ENCODE measurements at regions not wholly inside any gene's neighbourhood (a gene's known extent, or its start where the extent isn't known, plus 50 kb on each side); places are given as distances from the start of the nearest gene placed in this dataset.

DNA sequence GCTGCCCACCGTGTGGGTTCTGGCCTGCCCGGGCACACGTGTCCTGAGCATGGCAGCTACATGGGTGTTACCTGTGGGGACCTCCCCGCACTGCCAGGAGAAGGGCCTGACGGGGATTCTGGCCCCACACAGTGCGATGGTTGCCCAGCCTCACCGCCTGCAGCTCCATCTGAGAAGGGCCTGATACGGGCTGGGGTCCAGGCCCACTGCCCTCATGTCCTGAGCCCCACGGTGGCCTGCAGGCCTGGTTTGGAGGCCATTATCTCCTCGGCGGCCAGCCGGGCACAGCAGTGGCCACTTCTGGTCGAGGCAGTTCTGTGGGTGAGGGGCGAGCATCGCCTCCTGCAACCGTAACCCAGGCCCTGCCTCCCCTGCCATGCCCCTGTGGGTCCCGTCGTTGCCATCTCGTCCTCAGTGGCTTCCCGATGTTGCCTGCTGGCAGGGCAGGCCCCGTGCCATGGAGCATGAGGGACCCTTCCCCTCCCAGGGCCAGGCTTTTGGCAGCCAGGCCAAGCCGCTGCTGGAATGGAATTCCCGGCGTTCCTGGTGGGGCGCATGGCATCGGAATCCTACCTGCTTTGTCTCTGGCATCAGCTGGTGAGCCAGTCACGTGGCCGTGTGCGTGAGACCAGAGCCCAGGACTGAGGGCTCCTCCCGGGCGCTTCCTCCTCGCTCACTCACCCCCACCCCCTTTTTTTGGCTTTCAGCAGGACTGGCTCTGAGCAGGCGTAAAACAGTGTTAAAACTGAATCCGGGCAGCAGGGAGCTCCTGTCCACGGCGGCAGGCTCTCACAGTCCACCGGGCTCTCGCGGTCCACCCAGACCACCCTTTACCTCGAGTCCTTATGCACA lies 71.9 kb upstream of the PPARA start:
- DNase-seq (ENCODE audit: low spot score), result no peak

DNA sequence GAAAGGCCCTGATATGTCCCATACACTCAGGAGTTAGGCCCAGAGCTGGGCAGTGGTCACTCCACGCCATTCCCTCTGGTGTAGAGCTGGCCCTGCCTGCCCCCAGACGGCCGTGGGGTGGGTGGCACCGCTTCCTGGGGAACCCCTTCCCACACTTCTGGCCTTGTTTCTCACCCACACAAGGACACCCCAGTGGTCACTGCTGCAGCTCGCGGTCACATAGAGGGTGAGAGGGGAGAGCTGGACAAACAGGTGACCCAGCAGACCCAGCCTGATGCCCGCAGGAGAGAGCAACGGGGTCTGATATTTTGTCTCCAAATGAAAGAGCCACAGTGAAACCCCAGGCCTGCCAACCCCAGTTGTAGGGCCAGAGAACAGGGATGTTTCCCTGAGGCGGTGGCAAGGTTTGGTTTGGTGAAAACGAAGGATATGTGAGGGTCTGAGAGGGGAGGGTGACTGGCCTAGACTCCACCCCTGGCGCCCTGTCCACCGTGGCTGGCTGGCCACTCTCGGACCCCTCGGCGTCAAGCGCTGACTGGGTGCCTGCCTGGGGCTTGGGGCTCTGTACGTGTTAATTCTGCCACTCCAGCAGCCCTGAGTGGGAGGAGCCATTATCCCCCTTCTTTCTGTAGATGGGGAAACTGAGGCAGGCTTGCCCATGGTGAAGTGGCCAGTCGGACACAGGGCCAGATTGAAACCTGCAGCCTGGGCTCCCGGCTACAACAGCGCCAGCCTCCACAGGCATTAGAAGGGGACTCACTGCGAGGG lies 71.0 kb upstream of the PPARA start:
- no peak for DNase-seq (ENCODE audit: low spot score)

- no peak for DNase-seq (ENCODE audit: low spot score)
Measured at GRCh38 chr22:46079861-46080821, 70.2 kb upstream of the PPARA start.

DNA sequence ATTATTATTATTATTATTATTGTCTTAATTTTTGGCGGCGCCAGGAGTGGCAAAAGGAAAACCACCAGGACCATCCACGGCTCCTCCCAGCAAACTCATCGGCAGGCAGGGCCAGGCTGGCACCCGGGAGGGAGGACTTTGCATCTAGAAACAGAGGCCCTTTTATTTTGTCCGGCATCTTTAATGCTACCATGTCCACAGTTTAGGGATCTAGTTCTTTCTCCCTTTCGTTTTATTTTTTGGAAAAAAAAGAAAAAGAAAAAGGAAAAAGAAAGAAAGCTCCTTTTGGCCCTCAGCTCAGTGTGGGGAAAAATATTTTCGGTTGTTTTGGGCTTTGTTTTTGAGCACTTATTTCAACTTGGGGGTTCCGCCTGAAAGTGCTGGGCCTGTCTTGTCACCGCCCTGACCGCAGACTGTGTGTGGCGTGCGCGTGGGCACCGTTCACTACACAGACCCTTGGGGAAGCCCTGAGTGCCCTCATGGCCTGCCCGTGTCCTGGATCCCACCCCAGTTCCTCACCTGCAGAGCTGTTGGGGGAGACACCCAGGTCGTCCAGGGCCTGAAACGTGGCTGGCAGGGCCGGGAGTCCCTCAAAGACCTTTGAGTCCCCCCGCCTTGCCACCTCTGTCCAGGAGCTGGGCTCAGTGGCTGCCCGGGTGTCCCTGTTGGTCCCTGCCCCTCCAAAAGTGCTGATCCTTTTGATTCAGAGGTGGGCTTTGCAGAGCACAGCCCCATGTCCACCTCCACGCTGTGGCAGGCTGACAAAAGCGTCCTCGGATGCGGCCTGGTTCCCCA lies 69.1 kb upstream of the PPARA start:
- no peak for DNase-seq (ENCODE audit: low spot score)

- DNase-seq (ENCODE audit: low spot score), result no peak
Measured at GRCh38 chr22:46081831-46082210, 68.5 kb upstream of the PPARA start.

DNA sequence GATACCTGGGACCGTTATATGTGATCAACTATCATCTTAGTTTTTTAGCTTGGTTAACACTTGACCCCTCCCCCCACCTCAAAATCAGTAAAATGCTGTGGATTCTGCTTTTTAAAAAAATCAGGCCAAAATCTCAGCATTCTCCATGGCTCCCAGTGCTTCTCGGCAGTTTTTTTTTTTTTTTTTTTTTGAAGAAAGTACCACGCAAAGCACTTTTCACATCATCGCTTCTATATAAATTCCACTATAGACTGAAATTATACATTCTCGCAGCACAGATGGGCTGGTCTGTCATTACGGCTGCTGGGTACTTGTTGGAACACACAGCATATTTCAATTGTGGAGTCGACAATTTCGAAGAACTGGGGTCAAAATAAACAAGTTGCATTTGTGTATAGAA lies 67.7 kb upstream of the PPARA start:
- no peak for DNase-seq (ENCODE audit: low spot score)

DNA sequence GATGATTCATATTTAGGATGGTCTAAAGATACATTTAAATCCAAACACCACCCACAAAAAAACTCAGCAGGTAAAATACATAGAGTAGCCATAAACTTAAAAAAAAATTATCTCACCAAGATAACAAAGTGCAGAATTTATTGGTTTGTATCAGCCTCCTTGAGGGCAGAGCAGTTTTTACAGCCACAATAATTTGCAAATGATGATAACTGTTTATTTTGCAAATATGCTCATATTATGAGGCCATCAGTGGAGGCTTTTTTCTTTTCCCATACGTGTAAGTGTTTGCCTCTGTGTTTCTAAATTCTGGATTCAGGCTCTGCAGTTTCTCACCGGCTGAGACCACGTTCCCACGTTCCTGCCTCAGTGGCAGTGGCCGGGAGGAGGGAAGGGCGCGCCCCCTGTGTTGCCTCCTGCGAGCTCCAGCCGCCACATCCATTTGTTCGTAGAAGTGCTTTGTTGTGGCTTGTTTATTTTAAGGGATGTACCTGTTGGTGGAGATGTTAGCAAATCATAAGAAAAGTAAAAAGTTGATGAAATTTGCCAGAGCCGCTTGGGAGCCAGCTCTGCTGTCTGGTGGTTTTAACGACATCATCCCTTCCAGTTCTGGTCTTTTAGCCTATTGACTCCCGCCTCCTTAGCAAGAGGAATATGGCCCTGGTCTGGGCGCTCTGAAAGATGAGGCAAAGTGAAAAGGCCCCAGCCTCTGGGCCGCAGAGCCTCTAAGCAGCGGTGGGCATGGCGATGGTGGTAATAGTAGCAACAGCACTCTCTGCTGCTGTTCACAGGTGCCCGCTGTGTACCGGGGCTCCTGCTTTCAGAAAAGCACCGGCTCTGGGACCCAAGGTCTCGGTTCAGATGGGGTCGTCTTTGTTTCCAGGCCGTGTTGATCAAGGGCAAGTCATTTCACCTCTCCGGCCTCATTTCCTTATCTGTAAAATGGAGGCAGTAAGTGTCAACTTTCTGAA lies 66.7 kb upstream of the PPARA start:
- no peak for DNase-seq (ENCODE audit: low spot score)

GRCh38 chr22:46084376-46084775 lies 66.0 kb upstream of the PPARA start:
- DNase-seq (ENCODE audit: low spot score), result no peak

GRCh38 chr22:46084943-46085827 lies 65.1 kb upstream of the PPARA start:
- no peak for DNase-seq (ENCODE audit: low spot score)

GRCh38 chr22:46085828-46086576 lies 64.3 kb upstream of the PPARA start:
- no peak for DNase-seq (ENCODE audit: low spot score)

DNA sequence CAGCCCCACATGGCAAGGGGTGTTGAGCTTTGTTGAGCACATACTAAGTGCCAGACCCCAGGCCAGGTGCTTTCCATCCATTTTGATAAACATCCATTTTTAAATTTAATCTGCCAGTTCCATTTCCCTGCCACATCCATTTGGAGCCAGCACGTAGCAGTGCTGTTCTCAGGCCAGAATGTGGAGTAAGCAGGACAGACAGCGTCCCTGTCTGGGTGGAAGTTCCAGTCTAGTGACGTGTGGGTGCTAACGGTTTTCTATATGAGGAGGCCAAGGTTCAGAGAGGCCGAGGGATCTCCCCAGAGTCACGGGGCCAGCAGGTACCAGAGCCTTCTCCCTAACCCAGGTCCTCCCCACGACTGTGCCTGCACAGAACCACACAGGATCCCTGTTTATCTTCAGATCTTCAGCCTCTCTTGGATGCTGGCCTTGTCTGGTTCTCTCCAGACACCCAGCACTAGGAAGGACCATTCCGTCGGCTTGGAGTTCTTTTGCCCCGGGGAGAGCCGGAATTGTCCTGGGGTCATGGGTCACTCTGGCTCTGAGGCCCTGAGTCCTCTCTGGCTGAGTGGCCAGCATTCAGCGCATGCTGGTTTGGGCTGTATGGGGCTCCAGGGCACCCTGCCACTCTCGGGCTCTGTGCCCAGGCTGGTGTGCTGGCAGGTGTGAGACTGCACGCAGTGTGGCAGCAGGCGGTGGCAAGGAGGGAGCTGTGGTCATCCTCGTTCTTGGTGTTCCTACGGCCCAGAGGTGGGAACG lies 63.6 kb upstream of the PPARA start:
- no peak for DNase-seq (ENCODE audit: low spot score)

GRCh38 chr22:46087336-46087690 lies 63.0 kb upstream of the PPARA start:
- DNase-seq (ENCODE audit: low spot score), result no peak

DNA sequence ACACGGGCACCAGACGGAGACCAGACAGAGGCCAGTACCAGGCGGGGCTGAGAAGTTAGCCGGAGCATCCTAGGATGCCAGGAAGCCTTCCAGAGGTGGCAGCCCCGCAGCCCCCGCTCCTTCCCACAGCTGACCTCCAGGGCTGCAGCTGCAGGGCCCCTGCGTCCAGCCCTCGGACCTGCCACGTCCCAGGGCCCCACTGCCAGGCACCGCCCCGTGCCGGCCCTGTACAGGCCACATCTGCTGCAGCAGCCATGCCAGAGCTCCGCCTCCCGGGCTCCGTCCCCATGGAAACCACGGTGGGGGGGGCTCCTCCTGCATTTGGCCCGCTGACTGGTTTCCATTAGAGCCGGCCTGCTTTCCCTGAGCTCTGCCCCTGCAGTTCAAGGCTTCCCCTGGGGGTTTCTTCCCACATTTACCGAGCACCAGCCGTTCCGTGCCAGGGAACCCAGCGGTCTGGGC lies 62.5 kb upstream of the PPARA start:
- DNase-seq (ENCODE audit: low spot score), result peak; percentile 25

- DNase-seq (ENCODE audit: low spot score), result no peak
Measured at GRCh38 chr22:46088541-46089311, 61.6 kb upstream of the PPARA start.

DNA sequence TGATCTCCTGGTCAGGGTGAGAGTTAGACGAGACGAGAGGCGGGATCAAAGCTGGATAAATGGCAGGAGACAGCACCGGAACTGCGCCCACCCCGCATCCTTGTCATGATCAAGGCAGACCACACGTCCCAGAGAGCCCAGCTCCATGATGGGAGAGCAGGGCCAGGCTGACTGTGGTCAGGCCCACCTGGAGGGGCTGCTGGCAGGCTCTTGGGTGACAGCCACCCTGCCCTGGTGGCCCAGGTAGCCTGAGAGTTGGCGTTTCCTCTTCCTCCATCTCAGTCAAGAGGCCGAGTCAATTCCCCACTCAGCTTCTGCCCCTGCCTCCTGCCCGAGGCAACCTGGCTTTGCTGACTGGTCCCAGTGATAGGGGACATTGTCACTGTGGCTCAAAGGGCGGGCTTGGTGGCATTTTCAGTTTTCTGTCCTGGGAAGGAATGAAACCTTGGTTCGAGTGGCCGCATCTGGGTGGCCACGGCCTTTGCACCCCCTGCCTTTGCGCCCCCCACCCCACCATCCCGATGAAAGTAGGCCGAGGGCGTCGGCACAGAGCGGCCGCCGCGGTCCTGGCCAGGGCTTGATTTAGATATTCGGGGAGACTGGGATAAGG lies 60.8 kb upstream of the PPARA start:
- no peak for DNase-seq (ENCODE audit: low spot score)

DNA sequence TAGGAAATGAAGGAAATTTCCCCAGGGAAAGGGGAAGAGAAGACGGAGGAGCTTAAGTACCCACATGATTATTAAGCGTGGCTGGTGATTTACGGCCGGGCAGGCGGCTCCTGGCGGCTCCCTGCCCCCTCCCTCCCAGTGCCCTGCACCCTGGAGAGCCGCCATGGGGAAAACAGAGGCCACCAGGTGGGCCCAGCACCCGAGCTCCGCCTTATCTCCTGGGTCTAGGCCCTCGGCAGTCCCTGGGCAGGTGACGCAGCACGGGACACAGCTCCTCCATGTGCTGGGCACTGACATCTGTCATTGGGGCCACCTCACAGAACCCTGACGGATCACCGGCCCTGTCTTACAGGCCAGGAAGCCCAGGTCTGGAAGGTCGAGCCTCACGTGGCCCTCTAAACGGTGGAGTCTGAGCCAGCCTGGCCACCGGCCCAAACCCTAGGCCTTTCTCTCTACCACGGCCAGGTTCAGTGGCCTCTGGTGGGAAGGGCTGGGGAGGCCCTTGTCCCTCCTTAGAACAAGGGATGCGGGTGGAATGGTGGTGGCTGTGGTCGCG lies 60.2 kb upstream of the PPARA start:
- no peak for DNase-seq (ENCODE audit: low spot score)
